Gastroesophageal sphincter (tissue), 4 donors: ENCODE measurements at regions not wholly inside any gene's neighbourhood (a gene's known extent, or its start where the extent isn't known, plus 50 kb on each side); places are given as distances from the start of the nearest gene placed in this dataset.

Source experiments
- ATAC-seq: fragments of 150-250 bp; one replicate; pipeline ENCODE4 v1.9.1; 2016; ENCODE audit warnings: mild to moderate bottlenecking, moderate library complexity
- H3K27ac ChIP-seq, 4 donors: fragments of 200-600 bp; sonication (generic) in 3 of 4; 1 replicate in 3 of 4; 2 replicates in 1 of 4; pipeline ENCODE4 v1.5.1; 2016 to 2019
- H3K27me3 ChIP-seq: fragments of 200-600 bp; sonication (generic); one replicate; pipeline ENCODE4 v1.5.1; 2019
- H3K36me3 ChIP-seq, 2 donors: fragments of 200-600 bp; sonication (generic); one replicate each; pipeline ENCODE4 v1.5.1; 2019; ENCODE audit warnings: control low read depth in 1 of 2
- H3K4me1 ChIP-seq, 3 donors: fragments of 200-600 bp; sonication (generic); 1 replicate in 2 of 3; 2 replicates in 1 of 3; pipeline ENCODE4 v1.5.1; 2016 to 2019; ENCODE audit warnings: control low read depth in 2 of 3
- H3K4me3 ChIP-seq, 2 donors: fragments of 200-600 bp; sonication (generic); one replicate each; pipeline ENCODE4 v1.5.1; 2019; ENCODE audit warnings: mild to moderate bottlenecking in 1 of 2, moderate library complexity in 1 of 2
- H3K9me3 ChIP-seq, 3 donors: fragments of 200-600 bp; sonication (generic); one replicate each; pipeline ENCODE4 v1.5.1; 2017 to 2019; ENCODE audit warnings: control low read depth in 2 of 3
- EP300 ChIP-seq: sonication (generic); formaldehyde crosslinking; IDR thresholded peaks from one replicate; pipeline ENCODE4 v1.6.1; 2017; ENCODE audit warnings: antibody characterized with exemption, mild to moderate bottlenecking
- POLR2A ChIP-seq, 2 donors: fragments of 450-650 bp; IDR thresholded peaks; one replicate each; pipeline ENCODE4 v1.6.1; 2017; ENCODE audit warnings: antibody characterized with exemption in 2 of 2, mild to moderate bottlenecking in 2 of 2, moderate library complexity in 1 of 2
- POLR2AphosphoS5 ChIP-seq: sonication (generic); formaldehyde crosslinking; IDR thresholded peaks from one replicate; pipeline ENCODE4 v1.6.1; 2017; ENCODE audit warnings: antibody characterized with exemption
- WGBS, 2 donors: methylation state at CpG; one replicate each; pipeline ENCODE4 v1.1.5; 2018; ENCODE audit warnings: low coverage in 1 of 2; 5-methylcytosine and 5-hydroxymethylcytosine counted together
- TF ChIP-seq, protein P1 (sequence below), 4 experiments: fragments of 200-600 bp in 2 of 4; fragments of 450-650 bp in 2 of 4; sonication (generic) in 1 of 4; IDR thresholded peaks; one replicate each; pipeline ENCODE4 v1.5.1; 2017 to 2019; ENCODE audit warnings: antibody characterized with exemption in 4 of 4, mild to moderate bottlenecking in 2 of 4, moderate library complexity in 2 of 4

DNA sequence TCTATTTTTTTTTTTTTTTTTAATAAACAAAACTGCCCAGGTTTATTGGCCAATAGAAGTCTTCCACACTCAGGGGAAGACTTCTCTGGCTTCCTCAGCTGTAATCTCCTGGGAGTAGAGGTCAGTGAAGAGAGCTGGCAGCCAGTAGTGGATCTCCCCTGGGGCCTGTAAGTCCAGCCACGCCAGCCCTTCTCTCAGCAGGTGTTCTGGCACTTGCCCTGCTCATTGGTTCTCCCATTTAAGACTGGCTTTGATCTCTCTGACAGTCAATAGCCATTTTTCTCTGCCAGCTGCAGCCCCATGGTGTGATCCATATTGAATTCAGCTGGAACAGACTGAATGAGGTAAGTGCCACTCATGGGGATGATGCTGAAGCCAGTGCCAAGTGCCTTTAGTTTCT is 170.6 kb upstream of the SPHKAP start:
- no CpG with 5 or more reads among the region's 1 CpG for WGBS, 2 donors
- Histone ChIP-seq H3K4me3 (no peak overlapping the region), H3K4me1 (no peaks in the 10 kb centered on the region), H3K27me3 (no peaks in the 10 kb centered on the region), H3K36me3 (no peaks in the 10 kb centered on the region), H3K27ac (no peak overlapping the region), H3K9me3 (no peaks in the 10 kb centered on the region)
- no peak for ATAC-seq
- TF ChIP-seq POLR2A (IDR thresholded peaks at IDR 0.05) (no peak), EP300 (no peak), POLR2AphosphoS5 (no peak)
- TF ChIP-seq, protein P1, sequence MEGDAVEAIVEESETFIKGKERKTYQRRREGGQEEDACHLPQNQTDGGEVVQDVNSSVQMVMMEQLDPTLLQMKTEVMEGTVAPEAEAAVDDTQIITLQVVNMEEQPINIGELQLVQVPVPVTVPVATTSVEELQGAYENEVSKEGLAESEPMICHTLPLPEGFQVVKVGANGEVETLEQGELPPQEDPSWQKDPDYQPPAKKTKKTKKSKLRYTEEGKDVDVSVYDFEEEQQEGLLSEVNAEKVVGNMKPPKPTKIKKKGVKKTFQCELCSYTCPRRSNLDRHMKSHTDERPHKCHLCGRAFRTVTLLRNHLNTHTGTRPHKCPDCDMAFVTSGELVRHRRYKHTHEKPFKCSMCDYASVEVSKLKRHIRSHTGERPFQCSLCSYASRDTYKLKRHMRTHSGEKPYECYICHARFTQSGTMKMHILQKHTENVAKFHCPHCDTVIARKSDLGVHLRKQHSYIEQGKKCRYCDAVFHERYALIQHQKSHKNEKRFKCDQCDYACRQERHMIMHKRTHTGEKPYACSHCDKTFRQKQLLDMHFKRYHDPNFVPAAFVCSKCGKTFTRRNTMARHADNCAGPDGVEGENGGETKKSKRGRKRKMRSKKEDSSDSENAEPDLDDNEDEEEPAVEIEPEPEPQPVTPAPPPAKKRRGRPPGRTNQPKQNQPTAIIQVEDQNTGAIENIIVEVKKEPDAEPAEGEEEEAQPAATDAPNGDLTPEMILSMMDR (IDR thresholded peaks at IDR 0.05), result no peak

DNA sequence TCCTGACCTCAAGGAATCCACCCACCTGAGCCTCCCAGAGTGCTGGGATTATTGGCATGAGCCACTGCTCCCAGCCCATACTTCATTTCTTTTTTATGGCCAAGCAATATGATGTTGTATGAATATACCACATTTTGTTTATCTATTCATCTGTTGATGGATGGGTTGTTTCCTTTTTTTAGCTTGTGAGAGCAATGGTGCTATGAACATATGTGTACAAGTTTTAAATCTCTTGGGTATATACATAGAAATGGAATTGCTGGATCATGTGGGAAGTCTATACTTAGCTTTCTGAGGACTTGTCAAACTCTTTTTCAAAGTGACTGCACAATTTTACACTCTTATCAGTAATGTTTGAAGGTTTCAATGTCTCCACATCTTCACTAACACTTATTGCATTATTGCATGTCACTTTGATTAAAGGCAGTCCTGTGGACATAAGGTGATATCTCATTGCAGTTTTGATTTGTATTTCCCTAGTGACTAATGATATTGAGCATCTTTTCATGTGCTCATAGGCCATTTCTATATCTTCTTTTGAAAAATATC is 167.1 kb upstream of the SPHKAP start:
- ATAC-seq, result no peak
- Histone ChIP-seq H3K27ac (no peak overlapping the region), H3K4me3 (no peak overlapping the region), H3K27me3 (no peaks in the 10 kb centered on the region), H3K9me3 (no peaks in the 10 kb centered on the region), H3K4me1 (no peaks in the 10 kb centered on the region), H3K36me3 (no peaks in the 10 kb centered on the region)
- TF ChIP-seq POLR2A (IDR thresholded peaks at IDR 0.05) (no peak), EP300 (no peak), POLR2AphosphoS5 (no peak)
- TF ChIP-seq, protein P1 (IDR thresholded peaks at IDR 0.05), result no peak

DNA sequence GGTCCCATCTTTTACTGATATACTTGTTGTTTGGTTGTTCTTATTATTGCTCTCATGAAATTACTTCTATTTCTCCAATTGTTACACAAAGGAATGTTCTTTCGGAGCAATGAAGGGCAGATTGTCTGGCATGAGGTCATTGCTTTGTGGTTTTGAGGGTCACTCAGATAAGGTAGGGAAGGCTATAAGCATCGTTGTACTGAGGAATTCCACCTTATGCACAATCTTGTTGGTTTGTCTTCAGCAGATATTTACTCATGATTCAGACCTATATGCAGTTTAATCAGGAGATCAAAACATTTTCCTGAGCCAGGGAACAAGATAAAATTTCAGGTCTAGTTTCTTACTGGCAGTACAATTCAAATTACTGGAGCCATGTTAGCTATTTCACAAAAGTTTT is 163.0 kb upstream of the SPHKAP start:
- no peak overlapping the region for H3K27ac ChIP-seq
- H3K4me1 ChIP-seq, result no peaks in the 10 kb centered on the region
- 68 to 80% methylated on average over 2 of the region's 2 CpGs for WGBS, 2 donors
- TF ChIP-seq, protein P1 (IDR thresholded peaks at IDR 0.05), result no peak
- TF ChIP-seq EP300, result no peak
- no peak for TF ChIP-seq POLR2AphosphoS5
- no peak for TF ChIP-seq POLR2A (IDR thresholded peaks at IDR 0.05)
- no peaks in the 10 kb centered on the region for H3K27me3 ChIP-seq
- ATAC-seq, result no peak
- no peak overlapping the region for H3K4me3 ChIP-seq
- no peaks in the 10 kb centered on the region for H3K36me3 ChIP-seq
- peaks cover 0 to 6% (median 0%) of the 10 kb centered on the region in 3 donors for H3K9me3 ChIP-seq

DNA sequence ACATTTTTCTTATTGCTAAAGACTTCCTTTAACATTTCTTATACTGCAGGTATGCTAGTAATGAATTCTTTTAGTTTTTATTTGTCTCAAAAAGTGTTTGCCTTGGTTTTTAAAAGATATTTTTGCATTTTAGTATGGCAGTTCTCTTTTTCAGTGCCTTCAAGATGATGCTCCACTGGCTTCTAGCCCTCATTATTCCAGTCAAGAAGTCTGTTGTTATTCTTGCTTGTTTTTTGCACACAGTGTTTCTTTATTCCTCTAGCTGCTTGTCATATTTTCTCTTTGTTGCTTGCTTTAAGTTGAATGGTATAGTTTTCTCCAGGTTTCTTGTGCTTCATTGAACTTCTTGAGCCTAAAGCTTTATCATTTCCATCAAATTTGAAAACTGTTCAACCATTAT is 158.0 kb upstream of the SPHKAP start:
- H3K27me3 ChIP-seq, result no peaks in the 10 kb centered on the region
- H3K27ac ChIP-seq, result no peak overlapping the region

DNA sequence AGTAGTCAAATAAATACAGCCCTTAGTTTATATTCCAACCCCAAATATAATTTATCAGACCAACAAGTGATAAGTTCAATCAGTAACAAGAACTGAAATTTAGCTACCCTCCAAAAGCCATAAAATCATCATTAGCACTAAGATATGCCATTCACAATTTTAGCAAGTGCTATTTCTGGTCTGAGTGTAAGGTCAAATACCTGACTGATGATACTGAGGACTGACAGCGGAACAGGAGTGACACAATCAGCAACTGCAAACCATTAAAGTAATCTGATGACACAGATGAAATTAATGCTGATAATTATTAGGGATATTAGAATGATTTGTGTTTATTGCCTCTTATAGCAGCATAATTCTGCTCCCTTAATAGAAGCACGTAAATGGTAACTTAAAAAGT is 152.7 kb upstream of the SPHKAP start:
- Histone ChIP-seq H3K9me3 (peaks cover 0 to 8% (median 0%) of the 10 kb centered on the region in 3 donors), H3K4me1 (no peaks in the 10 kb centered on the region), H3K27ac (no peak overlapping the region), H3K4me3 (no peak overlapping the region), H3K36me3 (no peaks in the 10 kb centered on the region), H3K27me3 (no peaks in the 10 kb centered on the region)
- TF ChIP-seq, protein P1 (IDR thresholded peaks at IDR 0.05), result no peak
- no peak for TF ChIP-seq POLR2AphosphoS5
- WGBS, 2 donors, result 65 to 85% methylated on average over 2 of the region's 2 CpGs
- ATAC-seq, result no peak

More for the DNA sequence above, 158.0 kb upstream of the SPHKAP start:
- peaks cover 0 to 6% (median 0%) of the 10 kb centered on the region in 3 donors for H3K9me3 ChIP-seq
- TF ChIP-seq, protein P1 (IDR thresholded peaks at IDR 0.05), result no peak
- TF ChIP-seq POLR2AphosphoS5 (no peak), POLR2A (IDR thresholded peaks at IDR 0.05) (no peak)
- no peak overlapping the region for H3K4me3 ChIP-seq
- no peaks in the 10 kb centered on the region for H3K36me3 ChIP-seq
- H3K4me1 ChIP-seq, result no peaks in the 10 kb centered on the region
- ATAC-seq, result no peak
